ENCODE measurements at regions not wholly inside any gene's neighbourhood (a gene's known extent, or its start where the extent isn't known, plus 50 kb on each side); places are given as distances from the start of the nearest gene placed in this dataset.
"Not testable (repeated sequence)": the region's sequence is repeated elsewhere in the genome, so short reads cannot be mapped to it uniquely, and the experiment has no call there.

DNA sequence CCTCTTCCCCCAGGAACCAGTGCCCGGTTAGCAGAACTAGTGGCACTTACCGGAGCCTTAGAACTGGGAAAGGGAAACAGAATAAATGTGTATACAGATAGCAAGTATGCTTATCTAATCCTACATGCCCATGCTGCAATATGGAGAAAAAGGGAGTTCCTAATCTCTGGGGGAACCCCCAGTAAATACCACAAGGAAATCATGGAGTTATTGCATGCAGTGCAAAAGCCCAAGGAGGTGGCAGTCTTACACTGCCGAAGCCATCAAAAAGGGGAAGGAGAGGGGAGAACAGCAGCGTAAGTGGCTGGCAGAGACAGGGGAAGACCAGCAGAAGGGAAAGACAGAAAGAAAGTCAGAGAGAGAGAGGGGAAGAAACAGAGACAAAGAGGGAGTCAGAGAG is 556.7 kb upstream of the SPRY2 start:
- TF ChIP-seq, protein P1, sequence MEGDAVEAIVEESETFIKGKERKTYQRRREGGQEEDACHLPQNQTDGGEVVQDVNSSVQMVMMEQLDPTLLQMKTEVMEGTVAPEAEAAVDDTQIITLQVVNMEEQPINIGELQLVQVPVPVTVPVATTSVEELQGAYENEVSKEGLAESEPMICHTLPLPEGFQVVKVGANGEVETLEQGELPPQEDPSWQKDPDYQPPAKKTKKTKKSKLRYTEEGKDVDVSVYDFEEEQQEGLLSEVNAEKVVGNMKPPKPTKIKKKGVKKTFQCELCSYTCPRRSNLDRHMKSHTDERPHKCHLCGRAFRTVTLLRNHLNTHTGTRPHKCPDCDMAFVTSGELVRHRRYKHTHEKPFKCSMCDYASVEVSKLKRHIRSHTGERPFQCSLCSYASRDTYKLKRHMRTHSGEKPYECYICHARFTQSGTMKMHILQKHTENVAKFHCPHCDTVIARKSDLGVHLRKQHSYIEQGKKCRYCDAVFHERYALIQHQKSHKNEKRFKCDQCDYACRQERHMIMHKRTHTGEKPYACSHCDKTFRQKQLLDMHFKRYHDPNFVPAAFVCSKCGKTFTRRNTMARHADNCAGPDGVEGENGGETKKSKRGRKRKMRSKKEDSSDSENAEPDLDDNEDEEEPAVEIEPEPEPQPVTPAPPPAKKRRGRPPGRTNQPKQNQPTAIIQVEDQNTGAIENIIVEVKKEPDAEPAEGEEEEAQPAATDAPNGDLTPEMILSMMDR (IDR thresholded peaks at IDR 0.05; ENCODE audit: low read depth, low read length, missing input control), result not testable (repeated sequence)
- not testable (repeated sequence) for TF ChIP-seq SP1, YY1 (IDR thresholded peaks at IDR 0.05)
- TF ChIP-seq, protein P2, sequence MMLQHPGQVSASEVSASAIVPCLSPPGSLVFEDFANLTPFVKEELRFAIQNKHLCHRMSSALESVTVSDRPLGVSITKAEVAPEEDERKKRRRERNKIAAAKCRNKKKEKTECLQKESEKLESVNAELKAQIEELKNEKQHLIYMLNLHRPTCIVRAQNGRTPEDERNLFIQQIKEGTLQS (IDR thresholded peaks at IDR 0.05), result not testable (repeated sequence)
- TF ChIP-seq, protein P3, sequence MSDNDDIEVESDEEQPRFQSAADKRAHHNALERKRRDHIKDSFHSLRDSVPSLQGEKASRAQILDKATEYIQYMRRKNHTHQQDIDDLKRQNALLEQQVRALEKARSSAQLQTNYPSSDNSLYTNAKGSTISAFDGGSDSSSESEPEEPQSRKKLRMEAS (IDR thresholded peaks at IDR 0.05), result not testable (repeated sequence)
